SK-N-SH (cell line): ENCODE measurements at regions not wholly inside any gene's neighbourhood (a gene's known extent, or its start where the extent isn't known, plus 50 kb on each side); places are given as distances from the start of the nearest gene placed in this dataset.

Experiments used
- CTCF ChIA-PET: fragments of 300-600, 350-600 bp; formaldehyde crosslinking; extraction: SDS; loops from one replicate; lab custom pipeline; 2021; lab: Yijun Ruan, JAX
- POLR2A ChIA-PET: fragments of 350-600 bp; sonication (Branson Sonifier 250); formaldehyde crosslinking; extraction: SDS; loops from one replicate; lab custom pipeline; 2020; ENCODE audit warnings: antibody characterized with exemption, inconsistent platforms; lab: Yijun Ruan, JAX
- DNase-seq: peaks from one replicate; pipeline ENCODE4 v3.0.0; 2012
- H2AFZ ChIP-seq: fragments of 200-600 bp; sonication (generic); 2 replicates; pipeline ENCODE4 v1.8.1; 2016; ENCODE audit warnings: antibody characterized with exemption, mild to moderate bottlenecking, low read depth
- H3F3A ChIP-seq: fragments of 200-600 bp; sonication (generic); replicated peaks from 2 replicates; pipeline ENCODE3; 2016; ENCODE audit warnings: antibody characterized with exemption, mild to moderate bottlenecking; ENCODE audit not compliant: insufficient read depth
- H3K27ac ChIP-seq, 2 experiments: fragments of 200-500 bp in 1 of 2; fragments of 200-600 bp in 1 of 2; sonication (Bioruptor generic) in 1 of 2; sonication (generic), shearing (Covaris generic) in 1 of 2; 2 replicates each; pipeline versions ENCODE4 v1.5.1 to v1.6.1; 2014 to 2016; ENCODE audit warnings: low read depth in 2 of 2, inconsistent platforms in 1 of 2, low read length in 1 of 2, mild to moderate bottlenecking in 1 of 2, mixed read lengths in 1 of 2
- H3K27me3 ChIP-seq: fragments of 200-600 bp; sonication (generic), shearing (Covaris generic); 2 replicates; pipeline ENCODE4 v1.6.1; 2016; ENCODE audit warnings: mixed run types; ENCODE audit not compliant: insufficient read depth
- H3K36me3 ChIP-seq, 2 experiments: fragments of 200-500 bp in 1 of 2; fragments of 200-600 bp in 1 of 2; sonication (Bioruptor generic) in 1 of 2; sonication (generic) in 1 of 2; replicated peaks in 1 of 2; 2 replicates each; pipeline versions ENCODE3 to v1.5.1; 2014 to 2016; ENCODE audit warnings: low read length in 1 of 2, mild to moderate bottlenecking in 1 of 2; ENCODE audit not compliant: insufficient read depth in 2 of 2, control insufficient read depth in 1 of 2
- H3K4me1 ChIP-seq, 2 experiments: fragments of 200-500 bp in 1 of 2; fragments of 200-600 bp in 1 of 2; sonication (Bioruptor generic) in 1 of 2; sonication (generic), shearing (Covaris generic) in 1 of 2; 2 replicates each; pipeline versions ENCODE4 v1.5.1 to v1.6.1; 2014 to 2016; ENCODE audit warnings: low read depth in 1 of 2, low read length in 1 of 2, mixed run types in 1 of 2; ENCODE audit not compliant: insufficient read depth in 2 of 2, control insufficient read depth in 1 of 2
- H3K4me2 ChIP-seq: fragments of 200-600 bp; sonication (generic), shearing (Covaris generic); 2 replicates; pipeline ENCODE4 v1.6.1; 2017; ENCODE audit warnings: mixed run types
- H3K4me3 ChIP-seq, 2 experiments: fragments of 200-500 bp in 1 of 2; fragments of 200-600 bp in 1 of 2; sonication (Bioruptor generic) in 1 of 2; sonication (generic), shearing (Covaris generic) in 1 of 2; 2 replicates each; pipeline versions ENCODE4 v1.5.1 to v1.8.1; 2014 to 2016; ENCODE audit warnings: low read depth in 2 of 2, inconsistent platforms in 1 of 2, low read length in 1 of 2, mild to moderate bottlenecking in 1 of 2, mixed read lengths in 1 of 2, moderate library complexity in 1 of 2
- H3K79me2 ChIP-seq: fragments of 200-600 bp; sonication (generic); 2 replicates; pipeline ENCODE4 v1.8.1; 2017; ENCODE audit warnings: mild to moderate bottlenecking; ENCODE audit not compliant: insufficient read depth
- H3K9ac ChIP-seq: fragments of 200-600 bp; sonication (generic); 2 replicates; pipeline ENCODE4 v1.6.1; 2017; ENCODE audit warnings: mixed run types
- H3K9me2 ChIP-seq: fragments of 200-600 bp; sonication (generic); 2 replicates; pipeline ENCODE4 v1.6.1; 2017; ENCODE audit warnings: mixed run types
- H3K9me3 ChIP-seq: fragments of 200-600 bp; sonication (generic); 2 replicates; pipeline ENCODE4 v1.6.1; 2017; ENCODE audit warnings: mixed run types, mild to moderate bottlenecking, moderate library complexity
- H4K20me1 ChIP-seq: fragments of 200-600 bp; sonication (generic); 2 replicates; pipeline ENCODE4 v1.6.1; 2017; ENCODE audit warnings: mild to moderate bottlenecking, mixed run types; ENCODE audit not compliant: insufficient read depth
- ELF1 ChIP-seq: IDR thresholded peaks from 2 replicates; pipeline ENCODE4 v1.4.0; 2012
- FOSL2 ChIP-seq: IDR thresholded peaks from 2 replicates; pipeline ENCODE4 v1.4.0; 2012; ENCODE audit warnings: low read depth, mild to moderate bottlenecking, moderate library complexity, borderline replicate concordance
- GABPA ChIP-seq: IDR thresholded peaks from 2 replicates; pipeline ENCODE4 v1.4.0; 2012; ENCODE audit warnings: low read depth, mild to moderate bottlenecking
- NFIC ChIP-seq: IDR thresholded peaks from 2 replicates; pipeline ENCODE4 v1.4.0; 2012; ENCODE audit warnings: borderline replicate concordance
- NRF1 ChIP-seq: IDR thresholded peaks from 2 replicates; pipeline ENCODE4 v1.6.1; 2012; ENCODE audit warnings: low read depth, mild to moderate bottlenecking, low read length
- POLR2AphosphoS5 ChIP-seq: IDR thresholded peaks from 2 replicates; pipeline ENCODE4 v1.6.1; 2012; ENCODE audit warnings: low read depth, low read length
- RCOR1 ChIP-seq: fragments of 150-350 bp; IDR thresholded peaks from 2 replicates; pipeline ENCODE4 v1.6.1; 2017; ENCODE audit warnings: antibody characterized with exemption, low read length
- RXRA ChIP-seq: IDR thresholded peaks from 2 replicates; pipeline ENCODE4 v1.4.0; 2012; ENCODE audit warnings: low read depth, mild to moderate bottlenecking, borderline replicate concordance
- TEAD4 ChIP-seq: IDR thresholded peaks from 2 replicates; pipeline ENCODE4 v1.4.0; 2012; ENCODE audit warnings: mild to moderate bottlenecking, borderline replicate concordance; ENCODE audit not compliant: insufficient read depth
- YY1 ChIP-seq: IDR thresholded peaks from 2 replicates; pipeline ENCODE4 v1.4.0; 2012; ENCODE audit warnings: low read depth, mild to moderate bottlenecking
- WGBS: methylation state at CpG from one replicate; pipeline ENCODE4 v1.1.6; 2017; ENCODE audit warnings: low lambda C conversion rate; 5-methylcytosine and 5-hydroxymethylcytosine counted together
- TF ChIP-seq, protein P1 (sequence below): IDR thresholded peaks from 2 replicates; pipeline ENCODE4 v1.4.0; 2012; ENCODE audit warnings: low read depth, borderline replicate concordance
- TF ChIP-seq, protein P2 (sequence below): fragments of 200-600 bp; sonication (generic); IDR thresholded peaks from 2 replicates; pipeline ENCODE4 v1.6.1; 2017; ENCODE audit warnings: antibody characterized with exemption, mild to moderate bottlenecking, moderate library complexity

DNA sequence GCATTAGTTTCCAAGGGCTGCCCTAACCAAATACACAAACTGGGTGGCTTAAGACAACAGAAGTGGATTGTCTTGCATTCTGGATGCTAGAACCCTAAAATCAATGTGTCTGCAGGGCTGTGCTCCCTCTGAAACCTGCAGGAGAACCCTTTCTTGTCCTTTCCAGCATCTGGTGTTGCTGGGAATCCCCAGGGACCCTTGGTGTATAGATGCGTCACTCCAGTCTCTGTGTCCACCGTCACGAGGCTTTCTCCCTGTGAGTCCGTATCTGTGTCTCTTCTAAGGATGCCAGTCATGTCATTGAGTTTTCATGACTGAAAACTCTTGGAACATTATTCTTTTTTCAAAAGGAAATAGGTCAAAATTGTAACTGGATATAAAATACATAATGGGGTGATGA, 142.9 kb downstream of the RNASET2 start:
- WGBS, result 65% methylated on average over 4 of the region's 4 CpGs
- DNase-seq, result no peak

GRCh38 chr6:166810864-166811263, 145.5 kb downstream of the RNASET2 start:
- Histone ChIP-seq H3K27ac (no peak overlapping the region), H3K4me1 (no peaks in the 10 kb centered on the region; a peak in 1 of 4 replicates), H3F3A (no peaks in the 10 kb centered on the region), H3K27me3 (no peaks in the 10 kb centered on the region), H3K9ac (no peak overlapping the region), H3K36me3 (no peaks in the 10 kb centered on the region), H4K20me1 (no peaks in the 10 kb centered on the region), H3K4me2 (no peak overlapping the region), H3K9me2 (no peaks in the 10 kb centered on the region), H2AFZ (no peak overlapping the region), H3K9me3 (peaks cover 4% of the 10 kb centered on the region), H3K79me2 (no peaks in the 10 kb centered on the region), H3K4me3 (no peak overlapping the region)
- ChIA-PET CTCF (no interaction called here), POLR2A (no interaction called here)
- no peak for TF ChIP-seq ELF1
- no peak for DNase-seq
- 38% methylated on average over 6 of the region's 6 CpGs for WGBS

More for the DNA sequence above, 142.9 kb downstream of the RNASET2 start:
- Histone ChIP-seq H3F3A (no peaks in the 10 kb centered on the region), H3K36me3 (no peaks in the 10 kb centered on the region), H3K4me3 (no peak overlapping the region), H3K4me1 (peaks cover 0 to 3% of the 10 kb centered on the region in 2 experiments; a peak in 1 of 4 replicates), H2AFZ (no peak overlapping the region), H3K9me2 (no peaks in the 10 kb centered on the region), H3K27me3 (no peaks in the 10 kb centered on the region), H3K9me3 (no peaks in the 10 kb centered on the region), H3K79me2 (no peaks in the 10 kb centered on the region), H4K20me1 (no peaks in the 10 kb centered on the region), H3K27ac (no peak overlapping the region), H3K4me2 (no peak overlapping the region), H3K9ac (no peak overlapping the region)
- ChIA-PET POLR2A (no interaction called here), CTCF (interaction anchor here (0.7 kb wide), 1 partner anchor 137 kb away, joined by 3 read pairs; no protein-coding TSS in a partner anchor)
- TF ChIP-seq RXRA (no peak), YY1 (no peak), GABPA (no peak), NRF1 (no peak), POLR2AphosphoS5 (no peak), RCOR1 (no peak), TEAD4 (no peak), FOSL2 (no peak), NFIC (no peak)
- TF ChIP-seq, protein P1, sequence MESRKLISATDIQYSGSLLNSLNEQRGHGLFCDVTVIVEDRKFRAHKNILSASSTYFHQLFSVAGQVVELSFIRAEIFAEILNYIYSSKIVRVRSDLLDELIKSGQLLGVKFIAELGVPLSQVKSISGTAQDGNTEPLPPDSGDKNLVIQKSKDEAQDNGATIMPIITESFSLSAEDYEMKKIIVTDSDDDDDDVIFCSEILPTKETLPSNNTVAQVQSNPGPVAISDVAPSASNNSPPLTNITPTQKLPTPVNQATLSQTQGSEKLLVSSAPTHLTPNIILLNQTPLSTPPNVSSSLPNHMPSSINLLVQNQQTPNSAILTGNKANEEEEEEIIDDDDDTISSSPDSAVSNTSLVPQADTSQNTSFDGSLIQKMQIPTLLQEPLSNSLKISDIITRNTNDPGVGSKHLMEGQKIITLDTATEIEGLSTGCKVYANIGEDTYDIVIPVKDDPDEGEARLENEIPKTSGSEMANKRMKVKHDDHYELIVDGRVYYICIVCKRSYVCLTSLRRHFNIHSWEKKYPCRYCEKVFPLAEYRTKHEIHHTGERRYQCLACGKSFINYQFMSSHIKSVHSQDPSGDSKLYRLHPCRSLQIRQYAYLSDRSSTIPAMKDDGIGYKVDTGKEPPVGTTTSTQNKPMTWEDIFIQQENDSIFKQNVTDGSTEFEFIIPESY, result no peak
- TF ChIP-seq, protein P2, sequence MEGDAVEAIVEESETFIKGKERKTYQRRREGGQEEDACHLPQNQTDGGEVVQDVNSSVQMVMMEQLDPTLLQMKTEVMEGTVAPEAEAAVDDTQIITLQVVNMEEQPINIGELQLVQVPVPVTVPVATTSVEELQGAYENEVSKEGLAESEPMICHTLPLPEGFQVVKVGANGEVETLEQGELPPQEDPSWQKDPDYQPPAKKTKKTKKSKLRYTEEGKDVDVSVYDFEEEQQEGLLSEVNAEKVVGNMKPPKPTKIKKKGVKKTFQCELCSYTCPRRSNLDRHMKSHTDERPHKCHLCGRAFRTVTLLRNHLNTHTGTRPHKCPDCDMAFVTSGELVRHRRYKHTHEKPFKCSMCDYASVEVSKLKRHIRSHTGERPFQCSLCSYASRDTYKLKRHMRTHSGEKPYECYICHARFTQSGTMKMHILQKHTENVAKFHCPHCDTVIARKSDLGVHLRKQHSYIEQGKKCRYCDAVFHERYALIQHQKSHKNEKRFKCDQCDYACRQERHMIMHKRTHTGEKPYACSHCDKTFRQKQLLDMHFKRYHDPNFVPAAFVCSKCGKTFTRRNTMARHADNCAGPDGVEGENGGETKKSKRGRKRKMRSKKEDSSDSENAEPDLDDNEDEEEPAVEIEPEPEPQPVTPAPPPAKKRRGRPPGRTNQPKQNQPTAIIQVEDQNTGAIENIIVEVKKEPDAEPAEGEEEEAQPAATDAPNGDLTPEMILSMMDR, result no peak
